ENCODE measurements at regions not wholly inside any gene's neighbourhood (a gene's known extent, or its start where the extent isn't known, plus 50 kb on each side); places are given as distances from the start of the nearest gene placed in this dataset.

DNA sequence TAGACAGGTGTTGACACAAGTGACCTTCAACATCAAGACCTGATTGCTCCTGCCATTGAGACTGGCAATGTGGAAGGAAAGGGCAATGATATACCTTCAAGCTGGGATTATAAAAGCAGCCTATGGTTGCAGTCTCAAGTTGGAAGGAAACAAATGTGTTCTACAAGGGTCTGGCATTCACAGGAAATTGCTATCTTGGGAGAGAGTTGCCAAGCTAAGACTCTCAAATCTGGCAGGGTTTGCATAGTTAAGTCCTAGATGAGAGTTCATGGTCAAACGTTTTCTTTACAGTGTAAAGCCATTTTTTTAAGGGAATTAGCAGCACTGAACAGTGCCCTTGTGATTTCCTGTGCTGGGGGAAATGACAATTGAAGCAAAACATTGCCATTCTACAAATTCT is 546.9 kb upstream of the CFAP20DC start:
- no peak for TF ChIP-seq SUZ12 (IDR thresholded peaks at IDR 0.05; ENCODE audit: unreplicated experiment)
- no peak for TF ChIP-seq RELA (IDR thresholded peaks at IDR 0.05; ENCODE audit: borderline replicate concordance, partially characterized antibody)
- TF ChIP-seq, protein P1, sequence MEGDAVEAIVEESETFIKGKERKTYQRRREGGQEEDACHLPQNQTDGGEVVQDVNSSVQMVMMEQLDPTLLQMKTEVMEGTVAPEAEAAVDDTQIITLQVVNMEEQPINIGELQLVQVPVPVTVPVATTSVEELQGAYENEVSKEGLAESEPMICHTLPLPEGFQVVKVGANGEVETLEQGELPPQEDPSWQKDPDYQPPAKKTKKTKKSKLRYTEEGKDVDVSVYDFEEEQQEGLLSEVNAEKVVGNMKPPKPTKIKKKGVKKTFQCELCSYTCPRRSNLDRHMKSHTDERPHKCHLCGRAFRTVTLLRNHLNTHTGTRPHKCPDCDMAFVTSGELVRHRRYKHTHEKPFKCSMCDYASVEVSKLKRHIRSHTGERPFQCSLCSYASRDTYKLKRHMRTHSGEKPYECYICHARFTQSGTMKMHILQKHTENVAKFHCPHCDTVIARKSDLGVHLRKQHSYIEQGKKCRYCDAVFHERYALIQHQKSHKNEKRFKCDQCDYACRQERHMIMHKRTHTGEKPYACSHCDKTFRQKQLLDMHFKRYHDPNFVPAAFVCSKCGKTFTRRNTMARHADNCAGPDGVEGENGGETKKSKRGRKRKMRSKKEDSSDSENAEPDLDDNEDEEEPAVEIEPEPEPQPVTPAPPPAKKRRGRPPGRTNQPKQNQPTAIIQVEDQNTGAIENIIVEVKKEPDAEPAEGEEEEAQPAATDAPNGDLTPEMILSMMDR (IDR thresholded peaks at IDR 0.05 in 2 of 3, conservative IDR thresholded peaks at IDR 0.05 in 1 of 3; ENCODE audit: control insufficient read depth in 2 of 3, extremely low read depth in 1 of 3, insufficient read depth in 1 of 3, low read depth in 3 of 3, low read length in 3 of 3) = no peak
- no peak for TF ChIP-seq RAD21 (IDR thresholded peaks at IDR 0.05; ENCODE audit: insufficient read depth, low read depth, low read length)
- no peak for TF ChIP-seq SPI1 (IDR thresholded peaks at IDR 0.05; ENCODE audit: borderline replicate concordance, insufficient read depth, low read depth, low read length)
- TF ChIP-seq MEF2B (IDR thresholded peaks at IDR 0.05; ENCODE audit: partially characterized antibody, poor library complexity, severe bottlenecking) = no peak
- no peak for TF ChIP-seq ZNF687 (IDR thresholded peaks at IDR 0.05)
- TF ChIP-seq MXI1 (IDR thresholded peaks at IDR 0.05; ENCODE audit: low read depth, low read length) = no peak
- TF ChIP-seq, protein P2, sequence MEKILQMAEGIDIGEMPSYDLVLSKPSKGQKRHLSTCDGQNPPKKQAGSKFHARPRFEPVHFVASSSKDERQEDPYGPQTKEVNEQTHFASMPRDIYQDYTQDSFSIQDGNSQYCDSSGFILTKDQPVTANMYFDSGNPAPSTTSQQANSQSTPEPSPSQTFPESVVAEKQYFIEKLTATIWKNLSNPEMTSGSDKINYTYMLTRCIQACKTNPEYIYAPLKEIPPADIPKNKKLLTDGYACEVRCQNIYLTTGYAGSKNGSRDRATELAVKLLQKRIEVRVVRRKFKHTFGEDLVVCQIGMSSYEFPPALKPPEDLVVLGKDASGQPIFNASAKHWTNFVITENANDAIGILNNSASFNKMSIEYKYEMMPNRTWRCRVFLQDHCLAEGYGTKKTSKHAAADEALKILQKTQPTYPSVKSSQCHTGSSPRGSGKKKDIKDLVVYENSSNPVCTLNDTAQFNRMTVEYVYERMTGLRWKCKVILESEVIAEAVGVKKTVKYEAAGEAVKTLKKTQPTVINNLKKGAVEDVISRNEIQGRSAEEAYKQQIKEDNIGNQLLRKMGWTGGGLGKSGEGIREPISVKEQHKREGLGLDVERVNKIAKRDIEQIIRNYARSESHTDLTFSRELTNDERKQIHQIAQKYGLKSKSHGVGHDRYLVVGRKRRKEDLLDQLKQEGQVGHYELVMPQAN (conservative IDR thresholded peaks at IDR 0.05) = no peak
- no peak for TF ChIP-seq POLR2A (IDR thresholded peaks at IDR 0.05; ENCODE audit: low read depth, low read length)
- no peak for TF ChIP-seq MTA3 (IDR thresholded peaks at IDR 0.05; ENCODE audit: borderline replicate concordance, low read length)
- no peak for TF ChIP-seq CBFB (IDR thresholded peaks at IDR 0.05; ENCODE audit: low read depth)
- no peak for TF ChIP-seq ETV6 (conservative IDR thresholded peaks at IDR 0.05 in 1 of 2, IDR thresholded peaks at IDR 0.05 in 1 of 2; ENCODE audit: borderline replicate concordance in 1 of 2, low read depth in 1 of 2)
